ENCODE measurements at regions not wholly inside any gene's neighbourhood (a gene's known extent, or its start where the extent isn't known, plus 50 kb on each side); places are given as distances from the start of the nearest gene placed in this dataset.
"Not testable (repeated sequence)": the region's sequence is repeated elsewhere in the genome, so short reads cannot be mapped to it uniquely, and the experiment has no call there.

GRCh38 chr16:85517154-85517553 lies 96.0 kb upstream of the GSE1 start:
- Histone ChIP-seq H3K36me3 (ENCODE audit: insufficient read depth, low read length) (peaks cover 3% of the 10 kb centered on the region; the same call in 1 of the 2 replicates), H3K4me2 (ENCODE audit: low read depth, low read length, poor library complexity, severe bottlenecking) (no peak overlapping the region), H3F3A (ENCODE audit: low read depth) (no peaks in the 10 kb centered on the region), H3K4me3 (ENCODE audit: low read length, poor library complexity, severe bottlenecking) (no peak overlapping the region), H3K9me2 (replicated peaks; ENCODE audit: low read depth, low read length) (no peaks in the 10 kb centered on the region), H4K20me1 (ENCODE audit: insufficient read depth, low read length, poor library complexity, severe bottlenecking) (no peaks in the 10 kb centered on the region), H3K9ac (ENCODE audit: low read depth, low read length, poor library complexity, severe bottlenecking) (no peak overlapping the region), H3K27me3 (ENCODE audit: insufficient read depth, low read length, poor library complexity, severe bottlenecking) (no peaks in the 10 kb centered on the region), H3K79me2 (ENCODE audit: insufficient read depth, low read length) (no peaks in the 10 kb centered on the region), H2AFZ (ENCODE audit: low read length) (no peak overlapping the region), H3K4me1 (ENCODE audit: insufficient read depth, low read length, poor library complexity, severe bottlenecking) (peaks cover 6% of the 10 kb centered on the region), H3K9me3 (ENCODE audit: insufficient read depth, low read depth, low read length) (no peaks in the 10 kb centered on the region)
- TF ChIP-seq CTCF (conservative IDR thresholded peaks at IDR 0.05; ENCODE audit: low read length) = no peak
- no peak for TF ChIP-seq EZH2phosphoT487 (IDR thresholded peaks at IDR 0.05; ENCODE audit: borderline replicate concordance)

GRCh38 chr16:85517563-85518179 lies 95.5 kb upstream of the GSE1 start:
- TF ChIP-seq EZH2phosphoT487 (IDR thresholded peaks at IDR 0.05; ENCODE audit: borderline replicate concordance) (no peak), CTCF (conservative IDR thresholded peaks at IDR 0.05; ENCODE audit: low read length) (no peak)
- H3K4me1 ChIP-seq (ENCODE audit: insufficient read depth, low read length, poor library complexity, severe bottlenecking) = peaks cover 6% of the 10 kb centered on the region
- no peaks in the 10 kb centered on the region for H3K9me3 ChIP-seq (ENCODE audit: insufficient read depth, low read depth, low read length)
- H3K4me3 ChIP-seq (ENCODE audit: low read length, poor library complexity, severe bottlenecking) = no peak overlapping the region
- H3K36me3 ChIP-seq (ENCODE audit: insufficient read depth, low read length) = peaks cover 3% of the 10 kb centered on the region; the same call in 1 of the 2 replicates
- H2AFZ ChIP-seq (ENCODE audit: low read length) = no peak overlapping the region
- H3K27me3 ChIP-seq (ENCODE audit: insufficient read depth, low read length, poor library complexity, severe bottlenecking) = no peaks in the 10 kb centered on the region
- H3K9me2 ChIP-seq (replicated peaks; ENCODE audit: low read depth, low read length) = no peaks in the 10 kb centered on the region
- H3K4me2 ChIP-seq (ENCODE audit: low read depth, low read length, poor library complexity, severe bottlenecking) = no peak overlapping the region
- H3F3A ChIP-seq (ENCODE audit: low read depth) = no peaks in the 10 kb centered on the region
- no peak overlapping the region for H3K9ac ChIP-seq (ENCODE audit: low read depth, low read length, poor library complexity, severe bottlenecking)
- no peaks in the 10 kb centered on the region for H3K79me2 ChIP-seq (ENCODE audit: insufficient read depth, low read length)
- H4K20me1 ChIP-seq (ENCODE audit: insufficient read depth, low read length, poor library complexity, severe bottlenecking) = no peaks in the 10 kb centered on the region

DNA sequence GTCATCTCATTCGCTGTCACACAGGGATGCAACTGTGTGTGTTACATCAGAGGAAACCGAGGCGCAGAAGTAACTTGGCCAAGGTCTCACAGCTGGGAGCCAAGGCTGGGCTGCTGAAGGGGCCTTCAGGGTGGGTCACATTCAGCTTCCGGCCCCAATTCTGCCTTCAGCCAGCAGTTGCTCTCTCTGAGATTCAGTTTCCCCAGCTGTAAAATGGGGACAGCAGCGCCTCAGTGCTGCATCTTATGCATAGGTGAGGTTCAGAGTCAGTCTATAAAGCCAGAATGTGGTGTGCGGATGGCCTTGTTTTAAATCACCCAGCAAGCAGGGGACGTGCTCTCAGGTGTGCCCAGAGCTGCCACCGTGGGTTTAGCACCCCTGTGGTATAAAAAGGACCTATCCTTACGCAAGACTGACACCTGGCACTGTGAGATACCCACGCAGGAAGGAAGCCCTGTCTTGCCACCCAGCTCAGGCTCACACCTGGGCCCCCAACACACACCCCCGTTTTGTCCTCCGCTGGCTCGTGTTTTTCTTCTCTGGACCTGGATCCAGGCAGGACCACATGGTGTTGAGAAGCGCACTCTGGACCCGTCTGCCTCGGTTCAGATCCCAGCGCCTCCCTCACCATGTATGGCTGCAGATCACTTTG lies 94.6 kb upstream of the GSE1 start:
- Histone ChIP-seq H3K4me1 (ENCODE audit: insufficient read depth, low read length, poor library complexity, severe bottlenecking) (peaks cover 6% of the 10 kb centered on the region), H4K20me1 (ENCODE audit: insufficient read depth, low read length, poor library complexity, severe bottlenecking) (no peaks in the 10 kb centered on the region), H2AFZ (ENCODE audit: low read length) (no peak overlapping the region), H3F3A (ENCODE audit: low read depth) (no peaks in the 10 kb centered on the region), H3K79me2 (ENCODE audit: insufficient read depth, low read length) (no peaks in the 10 kb centered on the region), H3K4me2 (ENCODE audit: low read depth, low read length, poor library complexity, severe bottlenecking) (no peak overlapping the region), H3K27me3 (ENCODE audit: insufficient read depth, low read length, poor library complexity, severe bottlenecking) (no peaks in the 10 kb centered on the region), H3K4me3 (ENCODE audit: low read length, poor library complexity, severe bottlenecking) (no peak overlapping the region), H3K9me2 (replicated peaks; ENCODE audit: low read depth, low read length) (no peaks in the 10 kb centered on the region), H3K9me3 (ENCODE audit: insufficient read depth, low read depth, low read length) (no peaks in the 10 kb centered on the region), H3K9ac (ENCODE audit: low read depth, low read length, poor library complexity, severe bottlenecking) (no peak overlapping the region), H3K36me3 (ENCODE audit: insufficient read depth, low read length) (peaks cover 3% of the 10 kb centered on the region; the same call in 1 of the 2 replicates)
- TF ChIP-seq CTCF (conservative IDR thresholded peaks at IDR 0.05; ENCODE audit: low read length) (no peak), EZH2phosphoT487 (IDR thresholded peaks at IDR 0.05; ENCODE audit: borderline replicate concordance) (no peak)

DNA sequence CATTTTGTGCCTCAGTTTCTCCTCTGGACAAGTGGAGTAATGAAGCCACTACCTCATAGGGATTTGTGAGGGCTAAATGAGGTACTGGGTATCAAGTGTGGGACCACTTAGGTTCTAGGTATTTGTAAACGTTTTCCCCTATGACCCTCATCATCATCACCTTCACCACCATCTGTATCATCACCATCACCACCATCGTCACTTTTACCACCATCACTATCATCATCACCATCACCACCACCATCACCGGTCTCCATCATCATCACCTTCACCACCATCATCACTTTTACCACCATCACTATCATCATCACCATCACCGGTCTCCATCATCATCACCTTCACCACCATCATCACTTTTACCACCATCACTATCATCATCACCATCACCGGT lies 94.1 kb upstream of the GSE1 start:
- not testable (repeated sequence) for H3K4me1 ChIP-seq (ENCODE audit: insufficient read depth, low read length, poor library complexity, severe bottlenecking); H3K9me2 ChIP-seq (replicated peaks; ENCODE audit: low read depth, low read length); H3K9ac ChIP-seq (ENCODE audit: low read depth, low read length, poor library complexity, severe bottlenecking); H3K36me3 ChIP-seq (ENCODE audit: insufficient read depth, low read length); H3F3A ChIP-seq (ENCODE audit: low read depth); H2AFZ ChIP-seq (ENCODE audit: low read length); H3K27me3 ChIP-seq (ENCODE audit: insufficient read depth, low read length, poor library complexity, severe bottlenecking); H3K4me3 ChIP-seq (ENCODE audit: low read length, poor library complexity, severe bottlenecking); H3K9me3 ChIP-seq (ENCODE audit: insufficient read depth, low read depth, low read length); H3K79me2 ChIP-seq (ENCODE audit: insufficient read depth, low read length); H4K20me1 ChIP-seq (ENCODE audit: insufficient read depth, low read length, poor library complexity, severe bottlenecking); H3K4me2 ChIP-seq (ENCODE audit: low read depth, low read length, poor library complexity, severe bottlenecking)

Measured in Loucy (cell line).